ENCODE measurements at regions not wholly inside any gene's neighbourhood (a gene's known extent, or its start where the extent isn't known, plus 50 kb on each side); places are given as distances from the start of the nearest gene placed in this dataset.
"Not testable (repeated sequence)": the region's sequence is repeated elsewhere in the genome, so short reads cannot be mapped to it uniquely, and the experiment has no call there.

DNA sequence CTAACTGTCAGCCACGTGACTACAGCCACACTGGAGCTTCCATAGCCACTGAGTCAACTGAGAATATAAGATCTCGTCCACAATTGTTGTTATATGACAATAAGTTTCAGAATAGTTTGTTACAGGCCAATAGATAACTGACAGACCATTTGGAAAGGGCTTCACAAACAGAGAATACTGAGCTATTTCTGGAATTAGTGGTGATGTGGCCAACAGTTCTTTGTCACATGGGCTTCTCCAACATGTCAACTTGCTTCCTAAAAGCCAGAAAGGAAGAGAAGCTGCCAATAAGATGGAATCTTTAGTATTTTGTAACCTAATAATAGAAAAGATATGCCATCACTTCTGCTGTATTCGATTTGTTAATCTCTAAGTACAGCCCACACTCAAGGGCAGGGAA lies 1220.4 kb downstream of the CDH8 start:
- Histone ChIP-seq H3K27ac (ENCODE audit: low read depth, low read length) (no peak overlapping the region), H3K4me1 (ENCODE audit: control insufficient read depth in 1 of 2, insufficient read depth in 2 of 2, low read length in 2 of 2) (no peaks in the 10 kb centered on the region), H3K27me3 (ENCODE audit: control insufficient read depth in 1 of 2, insufficient read depth in 2 of 2, low read length in 2 of 2) (no peaks in the 10 kb centered on the region), H3K9me3 (ENCODE audit: control insufficient read depth in 1 of 2, low read length in 2 of 2) (peaks cover 8 to 21% of the 10 kb centered on the region in 2 donors), H3K9ac (ENCODE audit: low read depth in 1 of 2, low read length in 2 of 2) (no peak overlapping the region), H3K36me3 (ENCODE audit: control insufficient read depth in 1 of 2, insufficient read depth in 2 of 2, low read length in 2 of 2) (no peaks in the 10 kb centered on the region), H3K4me3 (ENCODE audit: low read depth in 1 of 2, low read length in 2 of 2) (no peak overlapping the region)

DNA sequence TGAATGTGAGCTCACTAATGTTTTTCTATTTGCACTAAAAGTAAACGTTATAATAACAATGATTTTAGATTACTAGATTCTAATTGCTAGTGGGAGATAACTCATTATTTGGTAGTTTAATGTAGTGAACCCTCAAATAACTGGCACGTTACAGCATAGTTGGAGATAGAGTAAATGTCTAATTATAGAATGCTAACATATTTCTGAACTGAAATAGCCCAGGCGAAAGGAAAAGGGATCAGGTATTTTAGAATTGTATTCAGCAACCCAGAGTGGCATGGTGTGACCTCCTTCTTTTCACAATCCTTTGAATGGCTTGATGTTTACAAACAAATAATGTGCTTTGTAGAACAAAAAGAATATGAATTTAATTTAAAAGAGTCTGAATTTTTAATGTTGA lies 1221.2 kb downstream of the CDH8 start:
- Histone ChIP-seq H3K27me3 (ENCODE audit: control insufficient read depth in 1 of 2, insufficient read depth in 2 of 2, low read length in 2 of 2) (no peaks in the 10 kb centered on the region), H3K9ac (ENCODE audit: low read depth in 1 of 2, low read length in 2 of 2) (no peak overlapping the region), H3K4me1 (ENCODE audit: control insufficient read depth in 1 of 2, insufficient read depth in 2 of 2, low read length in 2 of 2) (no peaks in the 10 kb centered on the region), H3K27ac (ENCODE audit: low read depth, low read length) (no peak overlapping the region), H3K4me3 (ENCODE audit: low read depth in 1 of 2, low read length in 2 of 2) (no peak overlapping the region), H3K9me3 (ENCODE audit: control insufficient read depth in 1 of 2, low read length in 2 of 2) (peaks cover 8 to 23% of the 10 kb centered on the region in 2 donors), H3K36me3 (ENCODE audit: control insufficient read depth in 1 of 2, insufficient read depth in 2 of 2, low read length in 2 of 2) (no peaks in the 10 kb centered on the region)

DNA sequence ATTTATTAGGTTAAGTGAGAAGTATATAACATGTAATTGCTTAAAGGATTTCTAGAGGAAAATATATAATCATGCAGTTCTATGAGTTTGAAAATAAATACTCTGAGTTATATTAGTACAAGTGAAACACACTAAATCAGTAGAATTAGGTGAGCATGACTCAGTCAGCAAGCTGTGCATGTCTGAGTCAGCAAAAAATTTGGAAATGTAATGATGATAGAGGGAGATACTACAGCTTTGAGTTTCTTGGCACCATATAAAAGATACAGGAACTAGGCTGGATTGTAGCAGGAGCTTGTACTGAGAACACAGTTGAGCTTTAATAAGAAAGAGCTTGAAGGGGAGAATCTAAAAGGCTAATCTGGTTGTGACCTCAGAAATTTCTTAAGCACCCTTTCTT lies 1224.6 kb downstream of the CDH8 start:
- H3K9me3 ChIP-seq (ENCODE audit: control insufficient read depth in 1 of 2, low read length in 2 of 2) = peaks cover 2 to 32% of the 10 kb centered on the region in 2 donors
- H3K27me3 ChIP-seq (ENCODE audit: control insufficient read depth in 1 of 2, insufficient read depth in 2 of 2, low read length in 2 of 2) = no peaks in the 10 kb centered on the region
- H3K4me3 ChIP-seq (ENCODE audit: low read depth in 1 of 2, low read length in 2 of 2) = no peak overlapping the region
- no peak overlapping the region for H3K9ac ChIP-seq (ENCODE audit: low read depth in 1 of 2, low read length in 2 of 2)
- no peak overlapping the region for H3K27ac ChIP-seq (ENCODE audit: low read depth, low read length)
- no peaks in the 10 kb centered on the region for H3K4me1 ChIP-seq (ENCODE audit: control insufficient read depth in 1 of 2, insufficient read depth in 2 of 2, low read length in 2 of 2)
- no peaks in the 10 kb centered on the region for H3K36me3 ChIP-seq (ENCODE audit: control insufficient read depth in 1 of 2, insufficient read depth in 2 of 2, low read length in 2 of 2)

DNA sequence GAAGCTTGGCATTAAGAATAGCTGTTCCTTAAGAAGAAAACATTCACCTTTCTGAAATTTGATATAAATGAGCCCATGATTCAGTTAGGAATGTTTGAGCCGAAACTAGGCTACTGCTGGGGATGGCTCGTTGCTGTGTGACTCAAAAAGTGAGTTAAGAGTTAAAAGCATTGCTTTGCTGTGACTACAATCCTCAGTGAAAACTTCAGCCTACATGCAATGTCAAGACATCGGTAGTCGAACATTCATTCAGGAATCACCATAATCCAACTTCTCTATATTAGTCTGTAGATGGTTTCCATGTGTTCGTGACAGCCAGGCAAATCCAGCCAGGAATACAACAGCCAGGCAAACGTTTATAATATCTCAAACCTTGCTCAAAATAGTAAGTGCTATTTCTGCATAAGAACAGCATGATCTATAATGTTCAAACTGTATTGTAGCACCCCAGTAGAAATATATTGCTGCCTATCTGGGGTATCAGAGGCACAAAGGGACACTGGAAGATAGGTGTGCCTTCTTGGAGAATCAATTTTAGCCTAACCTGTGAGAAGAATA lies 1225.1 kb downstream of the CDH8 start:
- Histone ChIP-seq H3K36me3 (ENCODE audit: control insufficient read depth in 1 of 2, insufficient read depth in 2 of 2, low read length in 2 of 2) (no peaks in the 10 kb centered on the region), H3K9ac (ENCODE audit: low read depth in 1 of 2, low read length in 2 of 2) (no peak overlapping the region), H3K27me3 (ENCODE audit: control insufficient read depth in 1 of 2, insufficient read depth in 2 of 2, low read length in 2 of 2) (no peaks in the 10 kb centered on the region), H3K4me1 (ENCODE audit: control insufficient read depth in 1 of 2, insufficient read depth in 2 of 2, low read length in 2 of 2) (no peaks in the 10 kb centered on the region), H3K4me3 (ENCODE audit: low read depth in 1 of 2, low read length in 2 of 2) (no peak overlapping the region), H3K27ac (ENCODE audit: low read depth, low read length) (no peak overlapping the region), H3K9me3 (ENCODE audit: control insufficient read depth in 1 of 2, low read length in 2 of 2) (peaks cover 2 to 27% of the 10 kb centered on the region in 2 donors)

DNA sequence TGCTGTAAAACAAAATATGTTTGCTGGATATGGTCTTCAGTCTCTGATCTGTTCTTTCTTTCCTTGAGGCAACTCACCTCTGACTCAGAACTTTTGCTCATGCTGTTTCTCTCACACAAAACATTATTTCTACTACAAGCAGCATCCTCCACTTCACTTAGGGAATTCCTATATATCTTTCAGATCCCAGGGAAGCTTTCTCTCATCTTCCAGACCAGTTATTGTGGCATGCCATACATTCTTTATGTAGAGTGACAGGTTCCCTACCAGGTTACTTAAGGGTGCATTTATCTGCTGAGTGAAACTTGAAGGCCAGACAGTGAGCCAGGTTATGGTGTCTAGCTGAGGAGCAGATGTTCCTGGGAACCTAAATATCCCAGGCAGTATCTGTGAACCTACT lies 1226.0 kb downstream of the CDH8 start:
- H3K27me3 ChIP-seq (ENCODE audit: control insufficient read depth in 1 of 2, insufficient read depth in 2 of 2, low read length in 2 of 2) = no peaks in the 10 kb centered on the region
- H3K36me3 ChIP-seq (ENCODE audit: control insufficient read depth in 1 of 2, insufficient read depth in 2 of 2, low read length in 2 of 2) = no peaks in the 10 kb centered on the region
- H3K9me3 ChIP-seq (ENCODE audit: control insufficient read depth in 1 of 2, low read length in 2 of 2) = peaks cover 2 to 21% of the 10 kb centered on the region in 2 donors
- no peak overlapping the region for H3K27ac ChIP-seq (ENCODE audit: low read depth, low read length)
- no peak overlapping the region for H3K4me3 ChIP-seq (ENCODE audit: low read depth in 1 of 2, low read length in 2 of 2)
- H3K9ac ChIP-seq (ENCODE audit: low read depth in 1 of 2, low read length in 2 of 2) = no peak overlapping the region
- no peaks in the 10 kb centered on the region for H3K4me1 ChIP-seq (ENCODE audit: control insufficient read depth in 1 of 2, insufficient read depth in 2 of 2, low read length in 2 of 2)

DNA sequence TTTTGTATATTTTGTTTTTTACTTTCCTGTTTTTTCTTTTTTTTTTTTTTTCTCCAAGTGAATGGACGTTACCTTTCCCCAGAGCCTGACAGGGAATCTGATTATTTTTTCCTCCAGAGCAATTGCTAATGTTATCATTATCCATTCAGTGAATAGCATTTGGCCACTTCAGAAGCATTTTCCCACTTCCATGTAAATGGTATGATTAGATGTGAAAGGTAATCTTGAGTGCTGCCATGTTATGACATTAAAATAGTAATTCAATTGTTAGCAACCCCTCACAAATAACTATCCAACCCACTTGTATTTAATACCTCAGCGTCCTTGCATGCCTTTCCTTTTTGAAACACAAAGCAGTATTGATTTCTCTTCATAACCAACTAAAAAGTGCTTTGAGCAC lies 1243.8 kb downstream of the CDH8 start:
- Histone ChIP-seq H3K4me3 (ENCODE audit: low read depth in 1 of 2, low read length in 2 of 2) (no peak overlapping the region), H3K36me3 (ENCODE audit: control insufficient read depth in 1 of 2, insufficient read depth in 2 of 2, low read length in 2 of 2) (no peaks in the 10 kb centered on the region), H3K4me1 (ENCODE audit: control insufficient read depth in 1 of 2, insufficient read depth in 2 of 2, low read length in 2 of 2) (no peaks in the 10 kb centered on the region), H3K9ac (ENCODE audit: low read depth in 1 of 2, low read length in 2 of 2) (no peak overlapping the region), H3K27ac (ENCODE audit: low read depth, low read length) (no peak overlapping the region), H3K27me3 (ENCODE audit: control insufficient read depth in 1 of 2, insufficient read depth in 2 of 2, low read length in 2 of 2) (no peaks in the 10 kb centered on the region), H3K9me3 (ENCODE audit: control insufficient read depth in 1 of 2, low read length in 2 of 2) (peaks cover 4 to 7% of the 10 kb centered on the region in 2 donors)

DNA sequence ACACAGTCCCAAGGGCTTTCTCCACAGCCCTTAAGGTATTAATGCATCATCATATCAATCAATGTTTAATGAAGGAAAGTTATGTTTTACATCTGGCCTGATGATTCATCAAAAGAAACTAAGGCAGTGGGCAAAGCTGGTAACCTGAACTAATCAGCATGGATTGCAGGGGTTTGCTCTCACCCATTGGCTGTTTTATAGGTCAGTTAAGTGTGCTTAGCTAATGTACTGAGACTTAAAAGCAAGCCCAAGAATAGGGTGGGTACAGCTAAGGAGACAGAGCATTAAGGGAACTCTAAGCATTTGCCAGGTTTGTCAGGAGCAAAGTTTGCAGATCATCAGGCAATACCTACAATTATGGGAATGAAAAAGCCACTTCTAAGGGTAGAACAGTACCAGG lies 1247.6 kb downstream of the CDH8 start:
- H3K27me3 ChIP-seq (ENCODE audit: control insufficient read depth in 1 of 2, insufficient read depth in 2 of 2, low read length in 2 of 2) = no peaks in the 10 kb centered on the region
- no peaks in the 10 kb centered on the region for H3K36me3 ChIP-seq (ENCODE audit: control insufficient read depth in 1 of 2, insufficient read depth in 2 of 2, low read length in 2 of 2)
- no peak overlapping the region for H3K27ac ChIP-seq (ENCODE audit: low read depth, low read length)
- H3K9me3 ChIP-seq (ENCODE audit: control insufficient read depth in 1 of 2, low read length in 2 of 2) = peaks cover 0 to 4% of the 10 kb centered on the region in 2 donors
- no peak overlapping the region for H3K9ac ChIP-seq (ENCODE audit: low read depth in 1 of 2, low read length in 2 of 2)
- H3K4me3 ChIP-seq (ENCODE audit: low read depth in 1 of 2, low read length in 2 of 2) = no peak overlapping the region
- no peaks in the 10 kb centered on the region for H3K4me1 ChIP-seq (ENCODE audit: control insufficient read depth in 1 of 2, insufficient read depth in 2 of 2, low read length in 2 of 2)

DNA sequence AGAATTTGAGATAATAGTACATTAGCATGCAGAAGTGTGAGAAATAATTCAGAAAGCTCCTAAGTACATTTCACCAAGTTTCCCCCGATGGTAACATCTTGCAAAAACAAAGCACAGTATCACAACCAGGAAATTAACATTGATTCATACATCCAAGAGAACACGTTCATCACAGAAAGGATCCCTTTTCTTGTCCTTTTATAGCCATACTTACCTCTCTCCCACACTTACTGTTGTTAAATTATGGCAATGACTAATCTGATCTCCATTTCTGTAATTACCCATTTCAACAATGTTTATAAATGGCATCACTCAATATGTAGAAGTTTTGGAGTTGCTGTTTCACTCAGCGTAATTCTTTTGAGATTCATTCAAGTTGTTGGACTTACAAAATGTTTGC lies 1260.0 kb downstream of the CDH8 start:
- Histone ChIP-seq H3K4me1 (ENCODE audit: control insufficient read depth in 1 of 2, insufficient read depth in 2 of 2, low read length in 2 of 2) (no peaks in the 10 kb centered on the region), H3K4me3 (ENCODE audit: low read depth in 1 of 2, low read length in 2 of 2) (no peak overlapping the region), H3K27ac (ENCODE audit: low read depth, low read length) (no peak overlapping the region), H3K9me3 (ENCODE audit: control insufficient read depth in 1 of 2, low read length in 2 of 2) (peaks cover 0 to 8% of the 10 kb centered on the region in 2 donors), H3K27me3 (ENCODE audit: control insufficient read depth in 1 of 2, insufficient read depth in 2 of 2, low read length in 2 of 2) (no peaks in the 10 kb centered on the region), H3K9ac (ENCODE audit: low read depth in 1 of 2, low read length in 2 of 2) (no peak overlapping the region), H3K36me3 (ENCODE audit: control insufficient read depth in 1 of 2, insufficient read depth in 2 of 2, low read length in 2 of 2) (no peaks in the 10 kb centered on the region)

DNA sequence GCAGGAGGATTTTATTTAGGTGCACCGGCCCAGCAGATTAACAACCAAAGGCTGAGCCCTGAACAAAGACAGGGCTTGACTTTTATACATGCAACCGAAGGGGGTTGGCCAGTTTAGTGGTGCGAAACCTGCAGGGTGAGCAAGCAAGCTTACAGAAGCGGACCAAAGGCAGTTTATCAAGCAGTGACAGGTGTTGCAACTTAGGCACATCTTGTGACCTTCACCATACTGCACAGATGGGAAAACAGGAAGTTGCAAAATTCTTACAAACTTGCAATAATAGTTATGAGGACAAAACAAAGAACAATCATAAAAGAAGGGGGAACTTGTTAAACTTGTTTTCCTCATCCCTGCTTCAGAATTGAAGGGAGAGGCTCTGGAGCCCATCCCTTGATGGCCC lies 1265.1 kb downstream of the CDH8 start:
- H3K4me1 ChIP-seq (ENCODE audit: control insufficient read depth in 1 of 2, insufficient read depth in 2 of 2, low read length in 2 of 2) = no peaks in the 10 kb centered on the region
- H3K9me3 ChIP-seq (ENCODE audit: control insufficient read depth in 1 of 2, low read length in 2 of 2) = peaks cover 16 to 27% of the 10 kb centered on the region in 2 donors
- no peaks in the 10 kb centered on the region for H3K36me3 ChIP-seq (ENCODE audit: control insufficient read depth in 1 of 2, insufficient read depth in 2 of 2, low read length in 2 of 2)
- H3K9ac ChIP-seq (ENCODE audit: low read depth in 1 of 2, low read length in 2 of 2) = no peak overlapping the region
- H3K27ac ChIP-seq (ENCODE audit: low read depth, low read length) = no peak overlapping the region
- H3K27me3 ChIP-seq (ENCODE audit: control insufficient read depth in 1 of 2, insufficient read depth in 2 of 2, low read length in 2 of 2) = no peaks in the 10 kb centered on the region
- H3K4me3 ChIP-seq (ENCODE audit: low read depth in 1 of 2, low read length in 2 of 2) = no peak overlapping the region

DNA sequence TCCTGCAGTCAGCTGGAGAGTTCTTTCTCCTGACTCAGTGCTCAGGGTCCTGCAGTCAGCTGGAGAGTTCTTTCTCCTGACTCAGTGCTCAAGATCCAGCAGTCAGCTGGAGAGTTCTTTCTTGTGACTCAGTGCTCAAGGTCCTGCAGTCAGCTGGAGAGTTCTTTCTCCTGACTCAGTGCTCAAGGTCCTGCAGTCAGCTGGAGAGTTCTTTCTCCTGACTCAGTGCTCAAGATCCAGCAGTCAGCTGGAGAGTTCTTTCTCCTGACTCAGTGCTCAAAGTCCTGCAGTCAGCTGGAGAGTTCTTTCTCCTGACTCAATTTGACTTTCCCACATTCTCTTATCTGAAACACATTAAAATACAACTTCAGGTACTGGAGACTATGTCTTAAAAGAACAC lies 1265.9 kb downstream of the CDH8 start:
- H3K4me1 ChIP-seq (ENCODE audit: control insufficient read depth in 1 of 2, insufficient read depth in 2 of 2, low read length in 2 of 2); H3K27ac ChIP-seq (ENCODE audit: low read depth, low read length); H3K27me3 ChIP-seq (ENCODE audit: control insufficient read depth in 1 of 2, insufficient read depth in 2 of 2, low read length in 2 of 2); H3K9ac ChIP-seq (ENCODE audit: low read depth in 1 of 2, low read length in 2 of 2); H3K4me3 ChIP-seq (ENCODE audit: low read depth in 1 of 2, low read length in 2 of 2); H3K36me3 ChIP-seq (ENCODE audit: control insufficient read depth in 1 of 2, insufficient read depth in 2 of 2, low read length in 2 of 2): not testable (repeated sequence)
- peaks cover 16 to 26% of the 10 kb centered on the region in 2 donors for H3K9me3 ChIP-seq (ENCODE audit: control insufficient read depth in 1 of 2, low read length in 2 of 2)

DNA sequence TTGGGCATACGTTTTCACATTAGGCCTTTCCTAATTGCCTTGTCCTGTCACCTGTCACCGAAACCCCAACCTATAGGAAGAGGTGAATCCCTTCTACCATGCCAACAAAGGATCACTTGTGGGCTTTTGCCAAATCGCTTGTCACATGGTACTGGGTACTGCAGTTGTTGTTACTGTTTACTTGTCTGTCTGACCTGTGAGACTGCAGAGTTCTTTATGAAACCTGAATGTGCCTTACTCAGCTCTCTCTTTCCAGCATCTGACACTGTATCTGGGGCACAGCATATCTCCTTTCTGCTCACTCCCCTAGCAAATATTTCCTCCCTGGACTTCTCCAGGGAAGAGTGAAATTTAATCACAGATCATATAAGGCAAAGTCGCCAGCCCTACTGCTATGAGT lies 1272.4 kb downstream of the CDH8 start:
- no peaks in the 10 kb centered on the region for H3K4me1 ChIP-seq (ENCODE audit: control insufficient read depth in 1 of 2, insufficient read depth in 2 of 2, low read length in 2 of 2)
- no peaks in the 10 kb centered on the region for H3K36me3 ChIP-seq (ENCODE audit: control insufficient read depth in 1 of 2, insufficient read depth in 2 of 2, low read length in 2 of 2)
- H3K4me3 ChIP-seq (ENCODE audit: low read depth in 1 of 2, low read length in 2 of 2) = no peak overlapping the region
- H3K9me3 ChIP-seq (ENCODE audit: control insufficient read depth in 1 of 2, low read length in 2 of 2) = peaks cover 6 to 13% of the 10 kb centered on the region in 2 donors
- no peaks in the 10 kb centered on the region for H3K27me3 ChIP-seq (ENCODE audit: control insufficient read depth in 1 of 2, insufficient read depth in 2 of 2, low read length in 2 of 2)
- H3K27ac ChIP-seq (ENCODE audit: low read depth, low read length) = no peak overlapping the region
- H3K9ac ChIP-seq (ENCODE audit: low read depth in 1 of 2, low read length in 2 of 2) = no peak overlapping the region

Measured in duodenal mucosa (tissue), 2 donors.